B cell (primary cell): ENCODE measurements at regions not wholly inside any gene's neighbourhood (a gene's known extent, or its start where the extent isn't known, plus 50 kb on each side); places are given as distances from the start of the nearest gene placed in this dataset.

Experiments
- ATAC-seq: fragments of 200-7000 bp; cut with Tn5 transposase; one replicate; pipeline ENCODE4 v1.10.0; 2021; ENCODE audit warnings: low read depth, mild to moderate bottlenecking, moderate number of reproducible peaks, moderate library complexity
- CTCF ChIA-PET: fragments of 350-600 bp; sonication (Branson Sonifier 250); formaldehyde crosslinking; loops from one replicate; lab custom pipeline; 2021; ENCODE audit warnings: antibody characterized with exemption, inconsistent platforms; lab: Charles Lee
- POLR2A ChIA-PET: fragments of 350-600 bp; sonication (Branson Sonifier 250); formaldehyde crosslinking; loops from one replicate; lab custom pipeline; 2021; ENCODE audit warnings: antibody characterized with exemption; lab: Charles Lee
- DNase-seq: peaks from one replicate; pipeline ENCODE4 v3.0.0; 2013
- H2AFZ ChIP-seq: 2 replicates; pipeline ENCODE4 v1.6.1; 2012; ENCODE audit warnings: mild to moderate bottlenecking, low read depth, low read length; ENCODE audit not compliant: insufficient read depth, poor library complexity, severe bottlenecking
- H3K27ac ChIP-seq, 2 donors: 1 replicate in 1 of 2; 2 replicates in 1 of 2; pipeline ENCODE4 v1.5.1; 2012 to 2013; ENCODE audit warnings: low read length in 2 of 2, mild to moderate bottlenecking in 2 of 2, moderate library complexity in 1 of 2
- H3K27me3 ChIP-seq, 4 experiments: fragments of 200-600 bp in 1 of 4; sonication (generic) in 1 of 4; replicated peaks in 1 of 4; 1 replicate in 2 of 4; 2 replicates in 2 of 4; pipeline versions ENCODE4 v1.6.1 to v1.7.0; 2013 to 2016; ENCODE audit warnings: low read length in 3 of 4, mild to moderate bottlenecking in 2 of 4, mixed read lengths in 1 of 4, moderate library complexity in 1 of 4; ENCODE audit not compliant: insufficient read depth in 4 of 4, control insufficient read depth in 3 of 4; ENCODE audit errors: control extremely low read depth in 1 of 4
- H3K36me3 ChIP-seq, 2 experiments: replicated peaks in 1 of 2; 1 replicate in 1 of 2; 2 replicates in 1 of 2; pipeline versions ENCODE4 v1.6.1 to v1.7.1; 2013; ENCODE audit warnings: low read length in 1 of 2; ENCODE audit not compliant: insufficient read depth in 2 of 2, control insufficient read depth in 1 of 2; ENCODE audit errors: control extremely low read depth in 1 of 2, extremely low read depth in 1 of 2
- H3K4me1 ChIP-seq, 2 donors: fragments of 200-600 bp in 1 of 2; sonication (generic) in 1 of 2; 1 replicate in 1 of 2; 2 replicates in 1 of 2; pipeline versions ENCODE4 v1.5.1 to v1.6.1; 2013 to 2017; ENCODE audit warnings: low read length in 2 of 2; ENCODE audit not compliant: control insufficient read depth in 2 of 2, insufficient read depth in 2 of 2
- H3K4me2 ChIP-seq: replicated peaks from 2 replicates; pipeline ENCODE3; 2012; ENCODE audit warnings: mild to moderate bottlenecking, low read depth, low read length; ENCODE audit not compliant: poor library complexity, severe bottlenecking
- H3K4me3 ChIP-seq, 5 experiments: fragments of 200-600 bp in 1 of 5; sonication (generic) in 1 of 5; 1 replicate in 3 of 5; 2 replicates in 2 of 5; pipeline versions ENCODE4 v1.5.1 to v1.7.0; 2011 to 2016; ENCODE audit warnings: low read length in 4 of 5, mild to moderate bottlenecking in 4 of 5, low read depth in 2 of 5, control low read depth in 1 of 5, moderate library complexity in 1 of 5; ENCODE audit not compliant: insufficient read depth in 1 of 5; ENCODE audit errors: control extremely low read depth in 1 of 5, extremely low read depth in 1 of 5
- H3K79me2 ChIP-seq: fragments of 200-600 bp; sonication (generic); one replicate; pipeline ENCODE4 v1.6.0; 2016; ENCODE audit warnings: low read length; ENCODE audit not compliant: control insufficient read depth, insufficient read depth
- H3K9ac ChIP-seq: fragments of 200-600 bp; sonication (generic); 2 replicates; pipeline ENCODE4 v1.6.1; 2017; ENCODE audit warnings: mild to moderate bottlenecking, low read length, moderate library complexity
- H3K9me3 ChIP-seq, 3 donors: one replicate each; pipeline versions ENCODE4 v1.6.1 to v1.7.1; 2013; ENCODE audit warnings: low read length in 2 of 3; ENCODE audit not compliant: control insufficient read depth in 2 of 3, insufficient read depth in 1 of 3; ENCODE audit errors: control extremely low read depth in 1 of 3
- H4K20me1 ChIP-seq: 2 replicates; pipeline ENCODE4 v1.6.0; 2012; ENCODE audit warnings: mild to moderate bottlenecking, low read length; ENCODE audit not compliant: insufficient read depth, control insufficient read depth, poor library complexity, severe bottlenecking
- H3K27ac Mint-ChIP-seq: one replicate; pipeline ENCODE4 v1.8.0; 2021; ENCODE audit warnings: mixed read lengths
- H3K27me3 Mint-ChIP-seq: one replicate; pipeline ENCODE4 v1.8.0; 2021; ENCODE audit warnings: mixed read lengths
- H3K4me1 Mint-ChIP-seq: one replicate; pipeline ENCODE4 v1.8.0; 2021; ENCODE audit warnings: mixed read lengths
- H3K4me3 Mint-ChIP-seq: one replicate; pipeline ENCODE4 v1.8.0; 2021; ENCODE audit warnings: mixed read lengths
- H3K9me3 Mint-ChIP-seq: one replicate; pipeline ENCODE4 v1.8.0; 2022; ENCODE audit warnings: mixed read lengths; ENCODE audit not compliant: insufficient read depth
- CTCF ChIP-seq: fragments of 200-600 bp; IDR thresholded peaks from one replicate; pipeline ENCODE4 v1.8.0; 2022; ENCODE audit warnings: antibody characterized with exemption, mild to moderate bottlenecking
- EZH2 ChIP-seq: IDR thresholded peaks from 2 replicates; pipeline ENCODE4 v1.6.1; 2012; ENCODE audit warnings: borderline replicate concordance, low read depth, mild to moderate bottlenecking, moderate library complexity, low read length; ENCODE audit not compliant: insufficient read depth, poor library complexity, severe bottlenecking
- WGBS: methylation state at CpG from one replicate; pipeline ENCODE4 v1.1.5; 2013; ENCODE audit warnings: missing lambda C conversion rate; ENCODE audit not compliant: insufficient coverage; 5-methylcytosine and 5-hydroxymethylcytosine counted together
- intact Hi-C: fragments of 100-400 bp; cut with micrococcal nuclease; formaldehyde crosslinking; loops from one replicate; pipeline ENCODE4 v1.10.0; 2022

- H3K4me2 ChIP-seq: peak overlapping the region; percentile 92
- peaks cover 30% of the 10 kb centered on the region for H3K27me3 Mint-ChIP-seq
Observed at GRCh38 chr5:77843570-77844372, 67.6 kb upstream of the TBCA start.

More at GRCh38 chr5:77843570-77844372, 67.6 kb upstream of the TBCA start:
- ChIA-PET POLR2A (no interaction called here), CTCF (no interaction called here)
- TF ChIP-seq CTCF: no peak
- TF ChIP-seq EZH2: no peak
- no peaks in the 10 kb centered on the region for H3K79me2 ChIP-seq
- peaks cover 0 to 4% (median 0%) of the 10 kb centered on the region in 3 donors for H3K9me3 ChIP-seq
- peak overlapping the region; percentile 72 for H3K9ac ChIP-seq
- ATAC-seq (no peak), DNase-seq (no peak)
- peak overlapping the region; percentile 1 to 67 (median 43) for H3K4me3 ChIP-seq
- H3K27me3 ChIP-seq: peaks cover 0 to 23% (median 15%) of the 10 kb centered on the region in 4 experiments
- H3K36me3 ChIP-seq: no peaks in the 10 kb centered on the region
- no peaks in the 10 kb centered on the region for H4K20me1 ChIP-seq
- Mint-ChIP-seq H3K4me3 (peak overlapping the region; percentile 86), H3K27ac (no peak overlapping the region), H3K9me3 (no peaks in the 10 kb centered on the region), H3K4me1 (peaks cover 9% of the 10 kb centered on the region)
- WGBS: 33% methylated on average over 5 of the region's 24 CpGs
- intact Hi-C loops: no loop called here
- H2AFZ ChIP-seq: peak overlapping the region; percentile 73
- no peak overlapping the region for H3K27ac ChIP-seq
- peaks cover 16% of the 10 kb centered on the region in 2 donors for H3K4me1 ChIP-seq
